ENCODE measurements at regions not wholly inside any gene's neighbourhood (a gene's known extent, or its start where the extent isn't known, plus 50 kb on each side); places are given as distances from the start of the nearest gene placed in this dataset.

- 79% methylated on average over 9 of the region's 9 CpGs for WGBS
- Histone ChIP-seq H3K4me1 (ENCODE audit: control insufficient read depth, insufficient read depth, low read length) (peaks cover 8% of the 10 kb centered on the region), H3K4me3 (ENCODE audit: low read length) (no peak overlapping the region), H3K27ac (ENCODE audit: low read length) (no peak overlapping the region), H3K27me3 (ENCODE audit: control insufficient read depth, insufficient read depth) (no peaks in the 10 kb centered on the region), H3K9me3 (ENCODE audit: control insufficient read depth, low read length) (no peaks in the 10 kb centered on the region)
- no peak for ATAC-seq
- intact Hi-C loops (cut with DNase I) = no loop called here
- no peak for DNase-seq
Measured at GRCh38 chr20:17832236-17832915, 132.6 kb downstream of the BANF2 start.

GRCh38 chr20:17828598-17829144 lies 128.9 kb downstream of the BANF2 start:
- intact Hi-C loops (cut with DNase I) = no loop called here
- DNase-seq (no peak), ATAC-seq (no peak)
- WGBS = 92% methylated on average over 6 of the region's 6 CpGs
- H3K27me3 ChIP-seq (ENCODE audit: control insufficient read depth, insufficient read depth) = no peaks in the 10 kb centered on the region
- no peaks in the 10 kb centered on the region for H3K9me3 ChIP-seq (ENCODE audit: control insufficient read depth, low read length)
- no peak overlapping the region for H3K27ac ChIP-seq (ENCODE audit: low read length)
- no peak overlapping the region for H3K4me3 ChIP-seq (ENCODE audit: low read length)
- H3K4me1 ChIP-seq (ENCODE audit: control insufficient read depth, insufficient read depth, low read length) = peaks cover 3% of the 10 kb centered on the region

GRCh38 chr20:17827759-17828559 lies 128.2 kb downstream of the BANF2 start:
- ATAC-seq (no peak), DNase-seq (no peak)
- no peaks in the 10 kb centered on the region for H3K27me3 ChIP-seq (ENCODE audit: control insufficient read depth, insufficient read depth)
- no peak overlapping the region for H3K4me3 ChIP-seq (ENCODE audit: low read length)
- WGBS = 89% methylated on average over 13 of the region's 13 CpGs
- H3K4me1 ChIP-seq (ENCODE audit: control insufficient read depth, insufficient read depth, low read length) = peaks cover 3% of the 10 kb centered on the region
- intact Hi-C loops (cut with DNase I) = no loop called here
- H3K9me3 ChIP-seq (ENCODE audit: control insufficient read depth, low read length) = no peaks in the 10 kb centered on the region
- no peak overlapping the region for H3K27ac ChIP-seq (ENCODE audit: low read length)

- Histone ChIP-seq H3K4me1 (ENCODE audit: control insufficient read depth, insufficient read depth, low read length) (peaks cover 3% of the 10 kb centered on the region), H3K27ac (ENCODE audit: low read length) (no peak overlapping the region), H3K4me3 (ENCODE audit: low read length) (no peak overlapping the region), H3K9me3 (ENCODE audit: control insufficient read depth, low read length) (no peaks in the 10 kb centered on the region), H3K27me3 (ENCODE audit: control insufficient read depth, insufficient read depth) (no peaks in the 10 kb centered on the region)
- intact Hi-C loops (cut with DNase I) = no loop called here
- DNase-seq (no peak), ATAC-seq (no peak)
- WGBS = 93% methylated on average over 4 of the region's 4 CpGs
Measured at GRCh38 chr20:17827079-17827478, 127.3 kb downstream of the BANF2 start.

- H3K4me3 ChIP-seq (ENCODE audit: low read length) = no peak overlapping the region
- DNase-seq (no peak), ATAC-seq (no peak)
- 88% methylated on average over 8 of the region's 8 CpGs for WGBS
- intact Hi-C loops (cut with DNase I) = no loop called here
- no peak overlapping the region for H3K27ac ChIP-seq (ENCODE audit: low read length)
- no peaks in the 10 kb centered on the region for H3K9me3 ChIP-seq (ENCODE audit: control insufficient read depth, low read length)
- no peaks in the 10 kb centered on the region for H3K27me3 ChIP-seq (ENCODE audit: control insufficient read depth, insufficient read depth)
- peaks cover 3% of the 10 kb centered on the region for H3K4me1 ChIP-seq (ENCODE audit: control insufficient read depth, insufficient read depth, low read length)
Measured at GRCh38 chr20:17825960-17826843, 126.4 kb downstream of the BANF2 start.

- intact Hi-C loops (cut with DNase I) = no loop called here
- WGBS = 31% methylated on average over 15 of the region's 15 CpGs
- peak; percentile 56 to 77 for ATAC-seq
- Histone ChIP-seq H3K27me3 (ENCODE audit: control insufficient read depth, insufficient read depth) (no peaks in the 10 kb centered on the region), H3K27ac (ENCODE audit: low read length) (peak overlapping the region; percentile 16), H3K9me3 (ENCODE audit: control insufficient read depth, low read length) (no peaks in the 10 kb centered on the region), H3K4me3 (ENCODE audit: low read length) (no peak overlapping the region), H3K4me1 (ENCODE audit: control insufficient read depth, insufficient read depth, low read length) (peaks cover 3% of the 10 kb centered on the region)
- DNase-seq = peak; percentile 38 to 75 (median 67)
Measured at GRCh38 chr20:17825252-17825959, 125.6 kb downstream of the BANF2 start.

GRCh38 chr20:17824676-17825251 lies 125.0 kb downstream of the BANF2 start:
- Histone ChIP-seq H3K9me3 (ENCODE audit: control insufficient read depth, low read length) (no peaks in the 10 kb centered on the region), H3K27ac (ENCODE audit: low read length) (no peak overlapping the region), H3K27me3 (ENCODE audit: control insufficient read depth, insufficient read depth) (no peaks in the 10 kb centered on the region), H3K4me1 (ENCODE audit: control insufficient read depth, insufficient read depth, low read length) (peaks cover 3% of the 10 kb centered on the region), H3K4me3 (ENCODE audit: low read length) (no peak overlapping the region)
- intact Hi-C loops (cut with DNase I) = no loop called here
- 76% methylated on average over 7 of the region's 7 CpGs for WGBS
- DNase-seq (no peak), ATAC-seq (peak in 1 of 2 donors; percentile 31)

GRCh38 chr20:17823409-17824144 lies 123.8 kb downstream of the BANF2 start:
- Histone ChIP-seq H3K27ac (ENCODE audit: low read length) (no peak overlapping the region), H3K27me3 (ENCODE audit: control insufficient read depth, insufficient read depth) (no peaks in the 10 kb centered on the region), H3K4me3 (ENCODE audit: low read length) (no peak overlapping the region), H3K4me1 (ENCODE audit: control insufficient read depth, insufficient read depth, low read length) (peaks cover 3% of the 10 kb centered on the region), H3K9me3 (ENCODE audit: control insufficient read depth, low read length) (no peaks in the 10 kb centered on the region)
- 89% methylated on average over 10 of the region's 10 CpGs for WGBS
- intact Hi-C loops (cut with DNase I) = no loop called here
- no peak for DNase-seq
- ATAC-seq = no peak

GRCh38 chr20:17822540-17823408 lies 123.0 kb downstream of the BANF2 start:
- H3K4me3 ChIP-seq (ENCODE audit: low read length) = no peak overlapping the region
- no peaks in the 10 kb centered on the region for H3K27me3 ChIP-seq (ENCODE audit: control insufficient read depth, insufficient read depth)
- 90% methylated on average over 15 of the region's 15 CpGs for WGBS
- intact Hi-C loops (cut with DNase I) = no loop called here
- DNase-seq (no peak), ATAC-seq (no peak)
- H3K27ac ChIP-seq (ENCODE audit: low read length) = no peak overlapping the region
- peaks cover 3% of the 10 kb centered on the region for H3K4me1 ChIP-seq (ENCODE audit: control insufficient read depth, insufficient read depth, low read length)
- H3K9me3 ChIP-seq (ENCODE audit: control insufficient read depth, low read length) = no peaks in the 10 kb centered on the region

Measured in right cardiac atrium (tissue), 5 donors.